CD4-positive, CD25-positive, alpha-beta regulatory T cell (primary cell): ENCODE measurements at regions not wholly inside any gene's neighbourhood (a gene's known extent, or its start where the extent isn't known, plus 50 kb on each side); places are given as distances from the start of the nearest gene placed in this dataset.

ENCODE experiments used
- ATAC-seq, 2 donors: fragments of 150-1000 bp; cut with Tn5 transposase; one replicate each; pipeline ENCODE4 v1.10.0; 2021; ENCODE audit warnings: low read depth in 2 of 2, moderate number of reproducible peaks in 2 of 2, moderate library complexity in 1 of 2
- DNase-seq, 3 donors: peaks; one replicate each; pipeline versions ENCODE4 v3.0.0 to v3.0.0-alpha.2; 2012 to 2022; ENCODE audit warnings: mixed read lengths in 1 of 3
- H3K27ac ChIP-seq: one replicate; pipeline ENCODE4 v1.7.0; 2013; ENCODE audit warnings: mild to moderate bottlenecking, low read length; ENCODE audit not compliant: insufficient read depth, poor library complexity, severe bottlenecking
- H3K27me3 ChIP-seq: one replicate; pipeline ENCODE4 v1.7.0; 2013; ENCODE audit warnings: low read length; ENCODE audit not compliant: control insufficient read depth, insufficient read depth
- H3K36me3 ChIP-seq: one replicate; pipeline ENCODE4 v1.7.0; 2013; ENCODE audit warnings: mild to moderate bottlenecking, low read length, moderate library complexity; ENCODE audit not compliant: control insufficient read depth, insufficient read depth
- H3K4me1 ChIP-seq: 2 replicates; pipeline ENCODE4 v1.7.0; 2013; ENCODE audit warnings: mild to moderate bottlenecking, low read length; ENCODE audit not compliant: insufficient read depth, control insufficient read depth, poor library complexity, severe bottlenecking
- H3K4me3 ChIP-seq: one replicate; pipeline ENCODE4 v1.7.0; 2013; ENCODE audit warnings: low read depth, mild to moderate bottlenecking, low read length, moderate library complexity
- H3K9me3 ChIP-seq, 2 experiments: 1 replicate in 1 of 2; 2 replicates in 1 of 2; pipeline ENCODE4 v1.7.0; 2013; ENCODE audit warnings: low read length in 2 of 2, mild to moderate bottlenecking in 1 of 2, moderate library complexity in 1 of 2; ENCODE audit not compliant: control insufficient read depth in 2 of 2
- H3K27ac Mint-ChIP-seq, 3 donors: one replicate each; pipeline ENCODE4 v1.8.0; 2020 to 2022; ENCODE audit warnings: mild to moderate bottlenecking in 3 of 3, mixed read lengths in 3 of 3, moderate library complexity in 2 of 3
- H3K27me3 Mint-ChIP-seq: one replicate; pipeline ENCODE4 v1.8.0; 2022; ENCODE audit warnings: mild to moderate bottlenecking, mixed read lengths
- H3K36me3 Mint-ChIP-seq: one replicate; pipeline ENCODE4 v1.8.0; 2020; ENCODE audit warnings: mixed read lengths
- H3K4me1 Mint-ChIP-seq, 4 donors: one replicate each; pipeline ENCODE4 v1.8.0; 2020 to 2022; ENCODE audit warnings: mixed read lengths in 4 of 4, mild to moderate bottlenecking in 1 of 4
- H3K4me3 Mint-ChIP-seq, 4 donors: one replicate each; pipeline ENCODE4 v1.8.0; 2020 to 2022; ENCODE audit warnings: mild to moderate bottlenecking in 4 of 4, mixed read lengths in 4 of 4, moderate library complexity in 3 of 4
- H3K9me3 Mint-ChIP-seq, 7 donors: one replicate each; pipeline ENCODE4 v1.8.0; 2020 to 2022; ENCODE audit warnings: mixed read lengths in 7 of 7, mild to moderate bottlenecking in 3 of 7, moderate library complexity in 2 of 7

DNA sequence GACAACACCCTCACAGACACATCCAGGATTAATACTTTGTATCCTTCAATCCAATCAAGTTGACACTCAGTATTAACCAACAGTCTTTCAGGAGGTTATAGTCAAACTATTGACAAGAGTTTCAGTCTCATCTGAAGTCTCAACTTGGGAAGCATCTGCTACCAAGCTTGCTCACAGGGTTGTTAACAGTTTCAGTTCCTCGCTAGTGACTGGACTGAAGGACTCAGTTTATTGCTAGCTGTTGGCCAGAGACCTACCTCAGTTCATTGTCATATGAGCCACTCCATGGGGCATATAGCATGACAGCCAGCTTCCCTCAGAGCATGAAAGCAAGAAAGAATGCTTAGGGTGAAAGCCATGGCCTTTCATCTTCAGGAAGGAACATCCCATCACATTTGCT is 228.6 kb downstream of the EPHA4 start:
- Histone ChIP-seq H3K36me3 (no peaks in the 10 kb centered on the region), H3K4me1 (no peaks in the 10 kb centered on the region), H3K9me3 (no peaks in the 10 kb centered on the region), H3K27me3 (no peaks in the 10 kb centered on the region), H3K27ac (no peak overlapping the region), H3K4me3 (no peak overlapping the region)
- no peak for ATAC-seq
- no peak overlapping the region for H3K4me3 Mint-ChIP-seq
- peaks cover 3% of the 10 kb centered on the region for H3K36me3 Mint-ChIP-seq
- no peaks in the 10 kb centered on the region for H3K4me1 Mint-ChIP-seq
- no peak for DNase-seq
- H3K27me3 Mint-ChIP-seq, result peaks cover 9% of the 10 kb centered on the region
- H3K27ac Mint-ChIP-seq, result no peak overlapping the region
- peaks cover 0 to 1% (median 0%) of the 10 kb centered on the region in 7 donors for H3K9me3 Mint-ChIP-seq

- DNase-seq, result no peak
- Mint-ChIP-seq H3K27me3 (peaks cover 6% of the 10 kb centered on the region), H3K9me3 (peaks cover 0 to 2% (median 0%) of the 10 kb centered on the region in 7 donors), H3K27ac (no peak overlapping the region), H3K4me1 (no peaks in the 10 kb centered on the region), H3K36me3 (no peaks in the 10 kb centered on the region), H3K4me3 (no peak overlapping the region)
- no peak for ATAC-seq
- Histone ChIP-seq H3K36me3 (no peaks in the 10 kb centered on the region), H3K4me3 (no peak overlapping the region), H3K4me1 (no peaks in the 10 kb centered on the region), H3K9me3 (no peaks in the 10 kb centered on the region), H3K27me3 (no peaks in the 10 kb centered on the region), H3K27ac (no peak overlapping the region)
These were observed 226.6 kb downstream of the EPHA4 start for GRCh38 chr2:221345516-221345915.

- Histone ChIP-seq H3K4me1 (no peaks in the 10 kb centered on the region), H3K9me3 (no peaks in the 10 kb centered on the region), H3K36me3 (no peaks in the 10 kb centered on the region), H3K27ac (no peak overlapping the region), H3K4me3 (no peak overlapping the region), H3K27me3 (peaks cover 2% of the 10 kb centered on the region)
- Mint-ChIP-seq H3K4me1 (no peaks in the 10 kb centered on the region), H3K4me3 (no peak overlapping the region), H3K36me3 (no peaks in the 10 kb centered on the region), H3K27me3 (peaks cover 6% of the 10 kb centered on the region), H3K9me3 (peaks cover 0 to 2% (median 0%) of the 10 kb centered on the region in 7 donors), H3K27ac (no peak overlapping the region)
- DNase-seq (no peak), ATAC-seq (no peak)
These were observed 225.7 kb downstream of the EPHA4 start for GRCh38 chr2:221346411-221346810.

GRCh38 chr2:221347471-221347870 is 224.6 kb downstream of the EPHA4 start:
- no peaks in the 10 kb centered on the region for H3K36me3 Mint-ChIP-seq
- H3K9me3 Mint-ChIP-seq, result peaks cover 0 to 2% (median 0%) of the 10 kb centered on the region in 7 donors
- DNase-seq (no peak), ATAC-seq (no peak)
- Histone ChIP-seq H3K27me3 (peaks cover 2% of the 10 kb centered on the region), H3K4me3 (no peak overlapping the region), H3K9me3 (no peaks in the 10 kb centered on the region), H3K4me1 (no peaks in the 10 kb centered on the region), H3K36me3 (no peaks in the 10 kb centered on the region), H3K27ac (no peak overlapping the region)
- H3K4me1 Mint-ChIP-seq, result no peaks in the 10 kb centered on the region
- H3K4me3 Mint-ChIP-seq, result no peak overlapping the region
- no peak overlapping the region for H3K27ac Mint-ChIP-seq
- H3K27me3 Mint-ChIP-seq, result peaks cover 6% of the 10 kb centered on the region

DNA sequence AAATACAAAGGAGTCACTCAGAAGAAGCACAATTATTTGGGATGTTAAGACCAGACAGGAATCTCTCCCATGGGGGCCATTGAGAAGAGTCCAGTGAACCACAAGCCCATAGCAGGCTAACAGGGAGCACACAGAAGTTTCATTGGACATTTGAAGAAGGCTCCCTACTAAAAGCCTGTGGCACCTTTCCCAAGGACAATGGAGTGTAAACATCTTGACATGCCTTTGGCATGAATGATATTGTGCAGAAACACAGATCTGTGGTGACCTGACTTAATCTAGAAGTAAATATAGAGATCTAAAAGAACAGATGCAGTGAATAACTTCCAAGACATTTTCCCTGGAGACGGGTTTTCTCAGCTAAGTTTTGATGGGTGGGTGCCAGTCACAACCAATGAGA is 221.5 kb downstream of the EPHA4 start:
- Mint-ChIP-seq H3K4me3 (no peak overlapping the region), H3K9me3 (peaks cover 0 to 2% (median 0%) of the 10 kb centered on the region in 7 donors), H3K36me3 (no peaks in the 10 kb centered on the region), H3K27me3 (peaks cover 9% of the 10 kb centered on the region), H3K27ac (no peak overlapping the region), H3K4me1 (no peaks in the 10 kb centered on the region)
- no peak for ATAC-seq
- Histone ChIP-seq H3K27ac (no peak overlapping the region), H3K36me3 (no peaks in the 10 kb centered on the region), H3K9me3 (no peaks in the 10 kb centered on the region), H3K4me3 (no peak overlapping the region), H3K27me3 (peaks cover 2% of the 10 kb centered on the region), H3K4me1 (no peaks in the 10 kb centered on the region)
- DNase-seq, result no peak

- Mint-ChIP-seq H3K36me3 (no peaks in the 10 kb centered on the region), H3K4me1 (no peaks in the 10 kb centered on the region), H3K27ac (no peak overlapping the region), H3K9me3 (peaks cover 0 to 2% (median 0%) of the 10 kb centered on the region in 7 donors), H3K27me3 (peaks cover 8% of the 10 kb centered on the region), H3K4me3 (no peak overlapping the region)
- DNase-seq (no peak), ATAC-seq (no peak)
- Histone ChIP-seq H3K4me1 (no peaks in the 10 kb centered on the region), H3K36me3 (no peaks in the 10 kb centered on the region), H3K4me3 (no peak overlapping the region), H3K9me3 (no peaks in the 10 kb centered on the region), H3K27ac (no peak overlapping the region), H3K27me3 (peaks cover 2% of the 10 kb centered on the region)
These were observed 218.9 kb downstream of the EPHA4 start for GRCh38 chr2:221353201-221353600.

- ATAC-seq (no peak), DNase-seq (no peak)
- Mint-ChIP-seq H3K36me3 (no peaks in the 10 kb centered on the region), H3K4me3 (no peak overlapping the region), H3K27ac (no peak overlapping the region), H3K27me3 (peaks cover 8% of the 10 kb centered on the region), H3K9me3 (peaks cover 0 to 2% (median 0%) of the 10 kb centered on the region in 7 donors), H3K4me1 (no peaks in the 10 kb centered on the region)
- Histone ChIP-seq H3K36me3 (no peaks in the 10 kb centered on the region), H3K27me3 (peaks cover 2% of the 10 kb centered on the region), H3K4me1 (no peaks in the 10 kb centered on the region), H3K9me3 (no peaks in the 10 kb centered on the region), H3K4me3 (no peak overlapping the region), H3K27ac (no peak overlapping the region)
These were observed 211.8 kb downstream of the EPHA4 start for GRCh38 chr2:221360312-221360711.

- no peaks in the 10 kb centered on the region for H3K4me1 ChIP-seq
- H3K27ac ChIP-seq, result no peak overlapping the region
- no peak overlapping the region for H3K4me3 ChIP-seq
- H3K27me3 ChIP-seq, result peaks cover 2% of the 10 kb centered on the region
- no peaks in the 10 kb centered on the region for H3K36me3 ChIP-seq
- no peak overlapping the region for H3K4me3 Mint-ChIP-seq
- no peaks in the 10 kb centered on the region for H3K9me3 ChIP-seq
- no peak overlapping the region for H3K27ac Mint-ChIP-seq
- no peaks in the 10 kb centered on the region for H3K4me1 Mint-ChIP-seq
- DNase-seq (no peak), ATAC-seq (no peak)
- peaks cover 8% of the 10 kb centered on the region for H3K27me3 Mint-ChIP-seq
- H3K36me3 Mint-ChIP-seq, result no peaks in the 10 kb centered on the region
- H3K9me3 Mint-ChIP-seq, result peaks cover 0 to 2% (median 0%) of the 10 kb centered on the region in 7 donors
These were observed 211.4 kb downstream of the EPHA4 start for GRCh38 chr2:221360742-221361141.
